K562 (cell line): ENCODE measurements at regions not wholly inside any gene's neighbourhood (a gene's known extent, or its start where the extent isn't known, plus 50 kb on each side); places are given as distances from the start of the nearest gene placed in this dataset.

Experiments used
- ATAC-seq: fragments of 200-7000 bp; cut with Tn5 transposase; 3 replicates; pipeline ENCODE4 v1.9.1; 2020; ENCODE audit warnings: moderate library complexity
- BruUV-seq: library from RNA; stranded (reverse); fragments of 400-500 nt; replicated peaks from 2 replicates; lab custom pipeline; 2021; lab: Mats Ljungman, UMichigan
- CTCF ChIA-PET: fragments of 300-600 bp; formaldehyde crosslinking; extraction: SDS; loops from one replicate; lab custom pipeline; 2021; ENCODE audit warnings: low intra/inter-chr PET ratio; lab: Yijun Ruan, JAX
- POLR2A ChIA-PET: fragments of 300-600, 350-650 bp; sonication (Branson Sonifier 250); formaldehyde crosslinking; extraction: SDS; loops from one replicate; lab custom pipeline; 2021; ENCODE audit warnings: antibody characterized with exemption, inconsistent platforms; lab: Yijun Ruan, JAX
- DNase-seq, 4 experiments: peaks; one replicate each; pipeline versions ENCODE4 v3.0.0 to v3.0.0-alpha.2; 2011 to 2018; ENCODE audit warnings: low spot score in 3 of 4, mixed read lengths in 3 of 4; ENCODE audit errors: extremely low read depth in 1 of 4
- FAIRE-seq: peaks from 2 replicates; lab custom pipeline; 2011; peaks lifted over from hg19 to GRCh38; lab: Jason Lieb, UNC
- H2AFZ ChIP-seq: 2 replicates; pipeline ENCODE4 v1.6.0; 2011; ENCODE audit warnings: low read depth, low read length, control low read depth, inconsistent platforms
- H3K27ac ChIP-seq: fragments of 200-600 bp; 3 replicates; pipeline ENCODE4 v1.8.0; 2011; ENCODE audit warnings: low read depth, mild to moderate bottlenecking, control low read depth, inconsistent platforms, low read length, moderate library complexity, mixed read lengths; ENCODE audit errors: extremely low read depth
- H3K27me3 ChIP-seq, 2 experiments: fragments of 300-600 bp in 1 of 2; 2 replicates in 1 of 2; 3 replicates in 1 of 2; pipeline versions ENCODE4 v1.6.0 to v1.8.0; 2011; ENCODE audit warnings: inconsistent platforms in 2 of 2, low read length in 2 of 2, mild to moderate bottlenecking in 1 of 2, mixed read lengths in 1 of 2, moderate library complexity in 1 of 2; ENCODE audit not compliant: control insufficient read depth in 2 of 2, insufficient read depth in 2 of 2
- H3K36me3 ChIP-seq: fragments of 300-600 bp; 3 replicates; pipeline ENCODE4 v1.8.0; 2011; ENCODE audit warnings: mild to moderate bottlenecking, low read length, inconsistent platforms; ENCODE audit not compliant: control insufficient read depth, insufficient read depth
- H3K4me1 ChIP-seq, 2 experiments: fragments of 200-600 bp in 1 of 2; replicated peaks in 1 of 2; 2 replicates in 1 of 2; 3 replicates in 1 of 2; pipeline versions ENCODE4 v1.5.1 to v1.8.0; 2011; ENCODE audit warnings: inconsistent platforms in 2 of 2, low read length in 2 of 2, mild to moderate bottlenecking in 1 of 2, mixed read lengths in 1 of 2, moderate library complexity in 1 of 2; ENCODE audit not compliant: control insufficient read depth in 2 of 2, insufficient read depth in 2 of 2
- H3K4me2 ChIP-seq: 2 replicates; pipeline ENCODE4 v1.6.1; 2011; ENCODE audit warnings: low read length, control low read depth, inconsistent platforms, mixed read lengths; ENCODE audit not compliant: insufficient read depth
- H3K4me3 ChIP-seq: fragments of 200-600 bp; sonication (generic), shearing (Covaris generic); 2 replicates; pipeline ENCODE4 v1.5.1; 2016; ENCODE audit warnings: control low read depth, inconsistent platforms
- H3K79me2 ChIP-seq: fragments of 200-600 bp; 3 replicates; pipeline ENCODE4 v1.8.0; 2011; ENCODE audit warnings: low read length, inconsistent platforms; ENCODE audit not compliant: control insufficient read depth, insufficient read depth
- H3K9ac ChIP-seq, 2 experiments: 2 replicates each; pipeline versions ENCODE4 v1.6.0 to v1.6.1; 2011; ENCODE audit warnings: low read depth in 2 of 2, low read length in 2 of 2, control low read depth in 1 of 2, inconsistent platforms in 1 of 2, mild to moderate bottlenecking in 1 of 2, mixed read lengths in 1 of 2; ENCODE audit not compliant: insufficient read depth in 1 of 2
- H3K9me1 ChIP-seq: one replicate; pipeline ENCODE4 v1.6.0; 2011; ENCODE audit warnings: inconsistent platforms, mild to moderate bottlenecking, low read length, moderate library complexity; ENCODE audit not compliant: control insufficient read depth, insufficient read depth
- H3K9me3 ChIP-seq: replicated peaks from 2 replicates; pipeline ENCODE4 v1.5.1; 2011; ENCODE audit warnings: low read depth, low read length, inconsistent platforms; ENCODE audit not compliant: control insufficient read depth, insufficient read depth
- H4K20me1 ChIP-seq: replicated peaks from 2 replicates; pipeline ENCODE4 v1.6.1; 2011; ENCODE audit warnings: low read length, inconsistent platforms, mixed read lengths; ENCODE audit not compliant: control insufficient read depth, insufficient read depth
- CEBPB ChIP-seq: fragments of 450-650 bp; IDR thresholded peaks from 2 replicates; pipeline ENCODE4 v1.6.1; 2016; ENCODE audit warnings: missing genetic modification characterization, missing compliant biosample characterization
- E2F1 ChIP-seq: sonication (generic); formaldehyde crosslinking; IDR thresholded peaks from 2 replicates; pipeline ENCODE4 v1.8.1; 2023; ENCODE audit warnings: mild to moderate bottlenecking, missing genetic modification reagents, moderate library complexity
- EWSR1 ChIP-seq: fragments of 450-650 bp; IDR thresholded peaks from 2 replicates; pipeline ENCODE4 v1.6.1; 2018; ENCODE audit warnings: borderline replicate concordance, mild to moderate bottlenecking, low read depth, moderate library complexity; ENCODE audit not compliant: partially characterized antibody
- GATAD2B ChIP-seq: fragments of 450-650 bp; IDR thresholded peaks from 2 replicates; pipeline ENCODE4 v1.6.1; 2017; ENCODE audit warnings: mild to moderate bottlenecking, borderline replicate concordance
- HNRNPUL1 ChIP-seq: fragments of 200-400 bp; formaldehyde crosslinking; IDR thresholded peaks from 2 replicates; pipeline ENCODE4 v1.6.1; 2017; ENCODE audit warnings: low read length
- MITF ChIP-seq: IDR thresholded peaks from 2 replicates; pipeline ENCODE4 v1.6.1; 2014; ENCODE audit warnings: antibody characterized with exemption
- NFIC ChIP-seq: fragments of 450-650 bp; IDR thresholded peaks from 2 replicates; pipeline ENCODE4 v1.6.1; 2017; ENCODE audit warnings: mild to moderate bottlenecking, inconsistent platforms
- RBM15 ChIP-seq: fragments of 200-400 bp; formaldehyde crosslinking; IDR thresholded peaks from 2 replicates; pipeline ENCODE4 v1.6.1; 2018; ENCODE audit warnings: mild to moderate bottlenecking, low read length, moderate library complexity; ENCODE audit not compliant: insufficient read depth
- RBM39 ChIP-seq: fragments of 200-400 bp; formaldehyde crosslinking; optimal IDR thresholded peaks from 2 replicates; pipeline ENCODE3; 2018; ENCODE audit warnings: low read depth, low read length
- TAF7 ChIP-seq: fragments of 450-650 bp; IDR thresholded peaks from 2 replicates; pipeline ENCODE4 v1.6.1; 2016; ENCODE audit warnings: missing genetic modification characterization, missing compliant biosample characterization
- ZBED1 ChIP-seq: IDR thresholded peaks from 2 replicates; pipeline ENCODE4 v1.6.1; 2014
- ZNF23 ChIP-seq: fragments of 250-450 bp; sonication (Bioruptor Pico); IDR thresholded peaks from 2 replicates; pipeline ENCODE4 v1.4.0; 2020; ENCODE audit warnings: mild to moderate bottlenecking
- WGBS: fragments of 100-300 bp; shearing (Covaris generic); methylation state at CpG from one replicate; pipeline ENCODE4 v1.1.6; 2016; ENCODE audit warnings: low coverage, mixed read lengths; ENCODE audit not compliant: insufficient coverage; ENCODE audit errors: missing lambda C conversion rate; 5-methylcytosine and 5-hydroxymethylcytosine counted together
- in situ Hi-C: fragments of 300-500 bp; cut with MboI; formaldehyde crosslinking; loops from 4 replicates; pipeline ENCODE4 v1.15.0; 2018; ENCODE audit warnings: inconsistent platforms, mixed read lengths
- intact Hi-C: fragments of 100-400 bp; cut with micrococcal nuclease; formaldehyde crosslinking; loops from 2 replicates; pipeline ENCODE4 v1.14.2; 2022

GRCh38 chr2:34719206-34719605 lies 1120.1 kb upstream of the FAM98A start:
- no peak overlapping the region for H3K4me3 ChIP-seq
- no peak for ATAC-seq
- BruUV-seq = no TSS peak
- H4K20me1 ChIP-seq = no peaks in the 10 kb centered on the region
- H3K4me1 ChIP-seq = no peaks in the 10 kb centered on the region
- POLR2A ChIA-PET = no interaction called here
- no peaks in the 10 kb centered on the region for H3K79me2 ChIP-seq
- TF ChIP-seq ZNF23 (CRISPR knock-in tag) (no peak), NFIC (peak; percentile 55; the same call in 1 of the 2 replicates)
- TF ChIP-seq, all 486 proteins: peak for 1
- no peak for FAIRE-seq
- Histone ChIP-seq H3K27ac (no peak overlapping the region), H3K36me3 (no peaks in the 10 kb centered on the region), H3K9me1 (no peaks in the 10 kb centered on the region), H3K9me3 (no peaks in the 10 kb centered on the region), H2AFZ (no peak overlapping the region), H3K9ac (no peak overlapping the region), H3K27me3 (no peaks in the 10 kb centered on the region), H3K4me2 (no peak overlapping the region)
- in situ Hi-C loops (no loop called here), intact Hi-C loops (no loop called here)
- DNase-seq = no peak
- 3% methylated on average over 5 of the region's 7 CpGs for WGBS
- CTCF ChIA-PET = no interaction called here

- POLR2A ChIA-PET = no interaction called here
- H3K4me3 ChIP-seq = no peak overlapping the region
- in situ Hi-C loops (no loop called here), intact Hi-C loops (no loop called here)
- no TSS peak for BruUV-seq
- FAIRE-seq (no peak), DNase-seq (no peak), ATAC-seq (no peak)
- no peaks in the 10 kb centered on the region for H3K36me3 ChIP-seq
- no peaks in the 10 kb centered on the region for H3K27me3 ChIP-seq
- no peaks in the 10 kb centered on the region for H3K9me1 ChIP-seq
- H3K9me3 ChIP-seq = no peaks in the 10 kb centered on the region
- H3K4me2 ChIP-seq = no peak overlapping the region
- CTCF ChIA-PET = no interaction called here
- no peak overlapping the region for H3K9ac ChIP-seq
- TF ChIP-seq CEBPB (tag) = no peak
- no peak for TF ChIP-seq EWSR1
- TF ChIP-seq RBM39 = no peak
- TF ChIP-seq TAF7 (tag) = no peak
- TF ChIP-seq GATAD2B = no peak
- no peak for TF ChIP-seq RBM15
- TF ChIP-seq MITF = no peak
- no peak for TF ChIP-seq ZBED1
- TF ChIP-seq E2F1 (CRISPR knock-in tag) = no peak
- TF ChIP-seq HNRNPUL1 = no peak
- H2AFZ ChIP-seq = no peak overlapping the region
- 0% methylated on average over 6 of the region's 6 CpGs for WGBS
- no peak overlapping the region for H3K27ac ChIP-seq
- H3K4me1 ChIP-seq = no peaks in the 10 kb centered on the region
- no peaks in the 10 kb centered on the region for H3K79me2 ChIP-seq
- H4K20me1 ChIP-seq = no peaks in the 10 kb centered on the region
These were observed 1106.6 kb upstream of the FAM98A start for GRCh38 chr2:34705551-34706247.
